Activated CD4-positive, alpha-beta T cell treated with anti-CD3 and anti-CD28 coated beads for 36 hours (primary cell): ENCODE measurements at regions not wholly inside any gene's neighbourhood (a gene's known extent, or its start where the extent isn't known, plus 50 kb on each side); places are given as distances from the start of the nearest gene placed in this dataset.
"Not testable (repeated sequence)": the region's sequence is repeated elsewhere in the genome, so short reads cannot be mapped to it uniquely, and the experiment has no call there.

Source experiments
- ATAC-seq: fragments of 200-7000 bp; cut with Tn5 transposase; one replicate; pipeline ENCODE4 v1.10.0; 2021; ENCODE audit warnings: mild to moderate bottlenecking, moderate library complexity
- CTCF ChIA-PET: fragments of 350-600 bp; sonication (Branson Sonifier 250); formaldehyde crosslinking; loops from one replicate; lab custom pipeline; 2021; ENCODE audit warnings: antibody characterized with exemption; lab: Charles Lee
- POLR2A ChIA-PET: fragments of 350-600 bp; sonication (Branson Sonifier 250); formaldehyde crosslinking; loops from one replicate; lab custom pipeline; 2021; ENCODE audit warnings: antibody characterized with exemption, inconsistent platforms; lab: Charles Lee
- DNase-seq: peaks from one replicate; pipeline ENCODE4 v3.0.0-alpha.2; 2020
- H3K27ac Mint-ChIP-seq: one replicate; pipeline ENCODE4 v1.8.0; 2021; ENCODE audit warnings: mixed read lengths
- H3K27me3 Mint-ChIP-seq: one replicate; pipeline ENCODE4 v1.8.0; 2021; ENCODE audit warnings: mixed read lengths
- H3K36me3 Mint-ChIP-seq: one replicate; pipeline ENCODE4 v1.8.0; 2021; ENCODE audit warnings: low read depth, mixed read lengths
- H3K4me1 Mint-ChIP-seq: one replicate; pipeline ENCODE4 v1.8.0; 2021; ENCODE audit warnings: mixed read lengths
- H3K4me3 Mint-ChIP-seq: one replicate; pipeline ENCODE4 v1.8.0; 2021; ENCODE audit warnings: mild to moderate bottlenecking, moderate library complexity, mixed read lengths
- H3K9me3 Mint-ChIP-seq: one replicate; pipeline ENCODE4 v1.8.0; 2021; ENCODE audit warnings: low read depth, mixed read lengths
- intact Hi-C, 2 experiments: fragments of 100-400 bp; cut with DNase I in 1 of 2; cut with micrococcal nuclease in 1 of 2; formaldehyde crosslinking; loops; one replicate each; pipeline versions ENCODE4 v1.14.2 to v1.15.1; 2022 to 2024; cut with DNase I, micrococcal nuclease

- POLR2A ChIA-PET, H3K27me3 Mint-ChIP-seq, ATAC-seq, H3K4me1 Mint-ChIP-seq, H3K4me3 Mint-ChIP-seq, H3K36me3 Mint-ChIP-seq, intact Hi-C loops, H3K9me3 Mint-ChIP-seq, DNase-seq, CTCF ChIA-PET, H3K27ac Mint-ChIP-seq: not testable (repeated sequence)
Observed at GRCh38 chr16:32120372-32120771, 132.7 kb upstream of the TP53TG3D start.

- CTCF ChIA-PET, DNase-seq, H3K27me3 Mint-ChIP-seq, H3K27ac Mint-ChIP-seq, intact Hi-C loops, H3K4me3 Mint-ChIP-seq, H3K36me3 Mint-ChIP-seq, POLR2A ChIA-PET, H3K4me1 Mint-ChIP-seq, ATAC-seq, H3K9me3 Mint-ChIP-seq: not testable (repeated sequence)
Observed at GRCh38 chr16:32120779-32121178, 132.3 kb upstream of the TP53TG3D start.

- H3K27me3 Mint-ChIP-seq, H3K27ac Mint-ChIP-seq, H3K4me1 Mint-ChIP-seq, ATAC-seq, CTCF ChIA-PET, H3K9me3 Mint-ChIP-seq, DNase-seq, H3K36me3 Mint-ChIP-seq, POLR2A ChIA-PET, H3K4me3 Mint-ChIP-seq, intact Hi-C loops: not testable (repeated sequence)
Observed at GRCh38 chr16:32121273-32121900, 131.7 kb upstream of the TP53TG3D start.

GRCh38 chr16:32152434-32152833, 100.7 kb upstream of the TP53TG3D start:
- H3K27ac Mint-ChIP-seq, H3K36me3 Mint-ChIP-seq, H3K27me3 Mint-ChIP-seq, DNase-seq, POLR2A ChIA-PET, intact Hi-C loops, H3K4me1 Mint-ChIP-seq, H3K4me3 Mint-ChIP-seq, CTCF ChIA-PET, ATAC-seq, H3K9me3 Mint-ChIP-seq: not testable (repeated sequence)

GRCh38 chr16:32187918-32188669, 65.0 kb upstream of the TP53TG3D start:
- DNase-seq, H3K27ac Mint-ChIP-seq, CTCF ChIA-PET, POLR2A ChIA-PET, H3K36me3 Mint-ChIP-seq, intact Hi-C loops, H3K27me3 Mint-ChIP-seq, H3K4me3 Mint-ChIP-seq, H3K4me1 Mint-ChIP-seq, H3K9me3 Mint-ChIP-seq: not testable (repeated sequence)
- ATAC-seq: peak; percentile 81

GRCh38 chr16:32202585-32202984, 50.5 kb upstream of the TP53TG3D start:
- intact Hi-C loops, H3K27ac Mint-ChIP-seq, POLR2A ChIA-PET, H3K4me3 Mint-ChIP-seq, ATAC-seq, H3K9me3 Mint-ChIP-seq, H3K36me3 Mint-ChIP-seq, H3K4me1 Mint-ChIP-seq, H3K27me3 Mint-ChIP-seq, DNase-seq, CTCF ChIA-PET: not testable (repeated sequence)
